ENCODE measurements at regions not wholly inside any gene's neighbourhood (a gene's known extent, or its start where the extent isn't known, plus 50 kb on each side); places are given as distances from the start of the nearest gene placed in this dataset.

DNA sequence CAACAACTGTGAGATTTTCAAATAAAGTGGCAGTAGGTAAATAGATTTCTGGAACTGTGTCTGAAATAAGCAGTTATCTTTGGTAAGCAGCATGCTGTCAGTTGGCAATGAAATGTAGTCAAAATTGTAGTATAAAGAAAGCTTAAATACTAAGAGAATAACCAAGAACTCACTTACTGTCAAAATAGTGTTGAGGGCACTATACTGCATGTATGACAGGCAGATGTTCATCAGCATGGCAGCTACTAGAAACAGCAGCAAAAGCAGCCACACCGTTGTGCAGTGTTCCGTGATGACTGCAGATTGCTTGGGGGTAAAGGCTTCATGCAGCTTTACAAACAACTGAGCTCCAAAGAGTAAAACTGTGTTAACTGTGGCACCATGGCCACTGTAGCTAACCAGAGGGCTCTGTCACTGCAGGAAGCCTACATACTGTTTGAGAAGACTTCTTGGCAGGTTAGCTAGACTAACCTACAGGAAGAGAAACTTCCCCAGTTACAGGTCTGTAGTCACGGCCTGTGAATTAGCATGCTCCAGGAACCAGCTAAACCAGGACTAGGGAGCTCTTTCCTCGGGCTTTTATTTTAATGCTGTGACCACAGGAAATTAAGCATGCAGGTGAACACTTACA is 459.7 kb downstream of the TBL1XR1 start:
- Histone ChIP-seq H3K4me3 (no peak overlapping the region), H3K9me3 (no peaks in the 10 kb centered on the region), H3K4me1 (no peaks in the 10 kb centered on the region), H3K27me3 (no peaks in the 10 kb centered on the region), H3K27ac (no peak overlapping the region), H3K36me3 (no peaks in the 10 kb centered on the region)
- no peak for DNase-seq
- intact Hi-C loops (cut with DNase I; ENCODE audit: low total_unique reads) = no loop called here
- TF ChIP-seq CTCF (IDR thresholded peaks at IDR 0.05) = no peak

DNA sequence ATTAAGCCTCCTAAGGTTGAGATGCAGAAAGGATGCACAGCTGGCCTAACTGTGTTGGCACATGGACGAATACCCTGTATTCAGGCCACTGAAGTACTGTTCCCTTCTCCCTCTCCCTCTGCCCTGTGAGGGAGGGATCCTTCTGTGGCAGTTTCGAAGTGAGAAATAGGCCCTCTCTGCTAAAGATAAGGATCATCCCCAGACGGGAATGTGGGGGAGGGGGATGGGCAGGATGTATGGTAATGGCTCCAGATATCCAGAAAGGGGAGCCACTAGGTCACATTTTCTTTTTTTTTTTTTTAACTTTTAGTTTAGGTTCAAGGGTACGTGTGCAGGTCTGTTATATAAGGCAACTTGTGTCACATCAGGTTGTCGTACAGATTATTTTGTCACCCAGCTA is 463.1 kb downstream of the TBL1XR1 start:
- DNase-seq = no peak
- no peaks in the 10 kb centered on the region for H3K36me3 ChIP-seq
- H3K27me3 ChIP-seq = no peaks in the 10 kb centered on the region
- no peaks in the 10 kb centered on the region for H3K9me3 ChIP-seq
- no peak for TF ChIP-seq CTCF (IDR thresholded peaks at IDR 0.05)
- H3K27ac ChIP-seq = no peak overlapping the region
- H3K4me1 ChIP-seq = no peaks in the 10 kb centered on the region
- no peak overlapping the region for H3K4me3 ChIP-seq
- intact Hi-C loops (cut with DNase I; ENCODE audit: low total_unique reads) = no loop called here

GRCh38 chr3:176724394-176724759 is 472.9 kb downstream of the TBL1XR1 start:
- no peak for TF ChIP-seq CTCF (IDR thresholded peaks at IDR 0.05)
- Histone ChIP-seq H3K4me3 (no peak overlapping the region), H3K36me3 (no peaks in the 10 kb centered on the region), H3K27ac (no peak overlapping the region), H3K4me1 (no peaks in the 10 kb centered on the region), H3K9me3 (no peaks in the 10 kb centered on the region), H3K27me3 (no peaks in the 10 kb centered on the region)
- intact Hi-C loops (cut with DNase I; ENCODE audit: low total_unique reads) = no loop called here
- DNase-seq = no peak

DNA sequence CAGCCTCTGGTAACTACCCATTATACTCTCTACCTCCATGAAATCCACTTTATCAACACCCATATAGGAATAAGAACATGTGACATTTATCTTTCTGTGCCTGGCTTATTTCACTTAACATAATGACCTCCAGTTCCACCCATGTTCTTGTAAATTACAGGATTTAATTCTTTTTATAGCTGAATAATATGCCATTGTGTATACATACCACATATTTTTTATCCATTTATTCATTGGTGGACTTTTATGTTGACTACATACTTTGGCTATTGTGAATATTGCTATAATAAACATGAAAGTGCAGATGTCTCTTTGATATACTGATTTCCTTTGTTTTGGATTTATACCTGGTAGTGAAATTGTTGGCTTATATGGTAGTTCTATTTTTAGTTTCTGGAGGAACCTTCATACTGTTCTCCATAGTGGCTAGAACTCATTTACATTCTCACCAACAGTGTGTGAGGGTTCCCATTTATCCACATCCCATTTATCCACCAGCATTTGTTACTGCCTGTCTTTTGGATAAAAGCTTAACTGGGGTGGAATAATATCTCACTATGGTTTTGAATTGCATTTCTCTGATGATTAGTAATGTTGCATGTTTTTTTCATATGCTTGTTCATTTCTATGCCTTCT is 473.4 kb downstream of the TBL1XR1 start:
- no peaks in the 10 kb centered on the region for H3K4me1 ChIP-seq
- H3K4me3 ChIP-seq = no peak overlapping the region
- no peak overlapping the region for H3K27ac ChIP-seq
- H3K9me3 ChIP-seq = no peaks in the 10 kb centered on the region
- no peaks in the 10 kb centered on the region for H3K27me3 ChIP-seq
- intact Hi-C loops (cut with DNase I; ENCODE audit: low total_unique reads) = no loop called here
- H3K36me3 ChIP-seq = no peaks in the 10 kb centered on the region
- no peak for TF ChIP-seq CTCF (IDR thresholded peaks at IDR 0.05)
- no peak for DNase-seq

DNA sequence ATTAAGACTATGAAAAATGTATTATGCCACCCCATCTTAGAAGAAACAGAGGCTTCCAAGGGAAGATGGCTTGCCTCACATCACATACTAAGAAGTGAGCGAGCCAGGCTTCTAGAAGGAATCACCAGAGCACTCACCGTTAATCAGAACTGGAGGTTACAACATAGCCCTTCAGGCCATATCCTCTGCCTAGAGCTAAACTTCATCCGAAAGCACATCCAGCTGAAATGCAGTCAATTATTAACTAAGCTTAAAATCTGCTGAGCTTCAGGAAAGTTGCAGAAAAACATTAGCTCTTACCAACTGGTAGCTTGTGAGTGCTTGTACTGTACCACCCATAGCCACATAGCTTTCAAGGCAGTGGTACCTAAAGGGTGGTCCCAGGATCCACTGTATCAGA is 483.2 kb downstream of the TBL1XR1 start:
- no peak for DNase-seq
- intact Hi-C loops (cut with DNase I; ENCODE audit: low total_unique reads) = no loop called here
- peaks cover 0 to 6% (median 0%) of the 10 kb centered on the region in 4 donors for H3K4me1 ChIP-seq
- no peak overlapping the region for H3K27ac ChIP-seq
- no peaks in the 10 kb centered on the region for H3K27me3 ChIP-seq
- no peaks in the 10 kb centered on the region for H3K9me3 ChIP-seq
- TF ChIP-seq CTCF (IDR thresholded peaks at IDR 0.05) = no peak
- H3K4me3 ChIP-seq = no peak overlapping the region
- no peaks in the 10 kb centered on the region for H3K36me3 ChIP-seq
